ENCODE measurements at regions not wholly inside any gene's neighbourhood (a gene's known extent, or its start where the extent isn't known, plus 50 kb on each side); places are given as distances from the start of the nearest gene placed in this dataset.

DNA sequence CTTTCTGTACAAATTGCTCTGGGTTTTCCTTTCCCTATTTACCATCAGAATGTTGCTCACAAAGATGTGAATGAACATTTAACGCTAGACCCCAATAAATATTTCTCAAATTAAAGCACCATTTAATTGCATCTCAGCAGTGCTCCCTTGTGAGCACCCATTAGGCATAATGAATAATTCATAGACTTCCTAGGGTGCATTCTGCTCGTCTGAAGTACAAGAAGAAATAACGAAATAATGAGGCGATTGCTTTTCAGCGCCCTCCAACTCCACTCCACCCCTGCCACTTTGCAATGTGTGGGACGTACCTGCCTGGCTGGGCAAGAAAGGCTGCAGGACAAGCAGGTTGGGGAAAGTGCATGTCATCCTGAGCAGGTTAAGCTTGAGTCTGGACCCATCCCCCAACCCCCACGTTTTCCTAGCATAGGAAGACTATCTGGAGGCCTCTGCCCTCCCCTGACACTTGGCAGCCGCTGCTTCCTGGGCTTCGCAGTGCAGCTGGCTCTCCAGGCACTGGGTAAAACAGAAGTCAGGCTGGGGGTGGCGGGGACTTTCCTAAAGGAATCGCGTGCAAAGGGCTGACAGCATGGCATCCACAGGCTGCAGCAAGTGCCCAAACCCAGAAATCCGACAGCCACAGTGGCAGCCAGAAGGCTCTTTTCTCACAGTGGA is 253.7 kb downstream of the DUSP6 start:
- no peak for DNase-seq (ENCODE audit: extremely low spot score, unreplicated experiment)
- H3K9me3 Mint-ChIP-seq: no peaks in the 10 kb centered on the region
- H3K27me3 Mint-ChIP-seq: peaks cover 4% of the 10 kb centered on the region
- H3K4me3 Mint-ChIP-seq: no peak overlapping the region
- H3K36me3 Mint-ChIP-seq: no peaks in the 10 kb centered on the region
- peaks cover 19% of the 10 kb centered on the region for H3K4me1 Mint-ChIP-seq (ENCODE audit: unreplicated experiment)
- no peak for TF ChIP-seq CTCF (conservative IDR thresholded peaks at IDR 0.05)
- H3K27ac Mint-ChIP-seq: no peak overlapping the region

- Mint-ChIP-seq H3K9me3 (peaks cover 12% of the 10 kb centered on the region), H3K36me3 (no peaks in the 10 kb centered on the region), H3K27me3 (peaks cover 4% of the 10 kb centered on the region), H3K4me1 (ENCODE audit: unreplicated experiment) (peaks cover 9% of the 10 kb centered on the region), H3K27ac (no peak overlapping the region), H3K4me3 (no peak overlapping the region)
- no peak for DNase-seq (ENCODE audit: extremely low spot score, unreplicated experiment)
- no peak for TF ChIP-seq CTCF (conservative IDR thresholded peaks at IDR 0.05)
Measured at GRCh38 chr12:89092297-89092696, 260.0 kb downstream of the DUSP6 start.

- Mint-ChIP-seq H3K4me3 (no peak overlapping the region), H3K36me3 (no peaks in the 10 kb centered on the region), H3K27ac (no peak overlapping the region), H3K27me3 (peaks cover 4% of the 10 kb centered on the region), H3K4me1 (ENCODE audit: unreplicated experiment) (peaks cover 12% of the 10 kb centered on the region), H3K9me3 (peaks cover 12% of the 10 kb centered on the region)
- no peak for TF ChIP-seq CTCF (conservative IDR thresholded peaks at IDR 0.05)
- no peak for DNase-seq (ENCODE audit: extremely low spot score, unreplicated experiment)
Measured at GRCh38 chr12:89091293-89091841, 260.9 kb downstream of the DUSP6 start.

- no peak overlapping the region for H3K4me3 Mint-ChIP-seq
- H3K36me3 Mint-ChIP-seq: no peaks in the 10 kb centered on the region
- peaks cover 17% of the 10 kb centered on the region for H3K9me3 Mint-ChIP-seq
- TF ChIP-seq CTCF (conservative IDR thresholded peaks at IDR 0.05): no peak
- no peak overlapping the region for H3K27ac Mint-ChIP-seq
- DNase-seq (ENCODE audit: extremely low spot score, unreplicated experiment): no peak
- H3K27me3 Mint-ChIP-seq: peaks cover 7% of the 10 kb centered on the region
- H3K4me1 Mint-ChIP-seq (ENCODE audit: unreplicated experiment): peaks cover 12% of the 10 kb centered on the region
Measured at GRCh38 chr12:89089264-89089663, 263.0 kb downstream of the DUSP6 start.

- peaks cover 12% of the 10 kb centered on the region for H3K4me1 Mint-ChIP-seq (ENCODE audit: unreplicated experiment)
- DNase-seq (ENCODE audit: extremely low spot score, unreplicated experiment): no peak
- H3K36me3 Mint-ChIP-seq: no peaks in the 10 kb centered on the region
- no peak for TF ChIP-seq CTCF (conservative IDR thresholded peaks at IDR 0.05)
- no peak overlapping the region for H3K27ac Mint-ChIP-seq
- no peak overlapping the region for H3K4me3 Mint-ChIP-seq
- peaks cover 7% of the 10 kb centered on the region for H3K27me3 Mint-ChIP-seq
- H3K9me3 Mint-ChIP-seq: peaks cover 17% of the 10 kb centered on the region
Measured at GRCh38 chr12:89087876-89088275, 264.4 kb downstream of the DUSP6 start.
